Breast epithelium (tissue), 4 donors: ENCODE measurements at regions not wholly inside any gene's neighbourhood (a gene's known extent, or its start where the extent isn't known, plus 50 kb on each side); places are given as distances from the start of the nearest gene placed in this dataset.

ENCODE experiments used
- DNase-seq, 2 donors: peaks; one replicate each; pipeline ENCODE4 v3.0.0-alpha.2; 2019; ENCODE audit warnings: low spot score in 2 of 2
- H3K27ac ChIP-seq, 2 donors: fragments of 200-600 bp; sonication (generic) in 1 of 2; one replicate each; pipeline ENCODE4 v1.5.1; 2016 to 2019; ENCODE audit warnings: mild to moderate bottlenecking in 1 of 2
- H3K27me3 ChIP-seq, 2 donors: fragments of 200-600 bp; sonication (generic) in 1 of 2; one replicate each; pipeline versions ENCODE4 v1.5.1 to v1.6.0; 2017 to 2019; ENCODE audit warnings: control low read depth in 1 of 2, mild to moderate bottlenecking in 1 of 2
- H3K36me3 ChIP-seq: fragments of 200-600 bp; one replicate; pipeline ENCODE4 v1.5.1; 2019
- H3K4me1 ChIP-seq, 2 donors: fragments of 200-600 bp; sonication (generic); one replicate each; pipeline ENCODE4 v1.5.1; 2016 to 2019; ENCODE audit warnings: control low read depth in 1 of 2
- H3K4me3 ChIP-seq, 3 donors: fragments of 200-600 bp; sonication (generic); 1 replicate in 2 of 3; 2 replicates in 1 of 3; pipeline ENCODE4 v1.5.1; 2016 to 2019; ENCODE audit warnings: mild to moderate bottlenecking in 3 of 3, moderate library complexity in 2 of 3
- H3K9me3 ChIP-seq, 2 donors: fragments of 200-600 bp; sonication (generic) in 1 of 2; one replicate each; pipeline ENCODE4 v1.5.1; 2016 to 2019; ENCODE audit warnings: control low read depth in 1 of 2
- POLR2A ChIP-seq: fragments of 450-650 bp; IDR thresholded peaks from one replicate; pipeline ENCODE4 v1.6.1; 2016; ENCODE audit warnings: antibody characterized with exemption, mild to moderate bottlenecking, moderate library complexity
- POLR2AphosphoS5 ChIP-seq, 3 donors: sonication (generic); formaldehyde crosslinking; IDR thresholded peaks; one replicate each; pipeline ENCODE4 v1.6.1; 2017; ENCODE audit warnings: antibody characterized with exemption in 3 of 3
- intact Hi-C: fragments of 100-400 bp; cut with DNase I; formaldehyde crosslinking; loops from one replicate; pipeline ENCODE4 v1.15.1; 2023; ENCODE audit warnings: low total_unique reads
- TF ChIP-seq, protein P1 (sequence below), 3 donors: fragments of 450-650 bp; IDR thresholded peaks; one replicate each; pipeline ENCODE4 v1.5.1; 2016 to 2017; ENCODE audit warnings: antibody characterized with exemption in 3 of 3, mild to moderate bottlenecking in 3 of 3, moderate library complexity in 3 of 3

DNA sequence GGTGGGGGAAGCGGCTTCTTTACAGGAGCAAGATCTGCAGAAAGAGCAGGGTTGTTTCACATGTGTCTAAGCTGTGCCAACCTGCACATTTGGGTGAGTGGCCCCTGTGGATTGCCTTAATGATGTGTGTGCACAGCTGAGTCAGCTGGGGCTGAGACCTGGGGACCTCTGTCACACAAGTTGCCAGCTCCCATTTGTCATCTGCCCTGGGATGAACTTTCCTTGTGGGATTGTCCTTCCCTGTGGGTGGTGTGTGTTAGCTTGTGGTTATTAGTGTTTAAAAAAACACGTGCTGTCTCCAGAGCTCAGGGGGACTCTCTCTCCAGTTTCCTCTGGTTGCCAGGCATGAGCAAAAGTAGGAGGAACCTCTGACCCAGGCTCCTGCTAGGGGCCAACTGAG, 400.5 kb upstream of the CCL2 start:
- no peaks in the 10 kb centered on the region for H3K36me3 ChIP-seq
- intact Hi-C loops = no loop called here
- no peak overlapping the region for H3K4me3 ChIP-seq
- no peaks in the 10 kb centered on the region for H3K9me3 ChIP-seq
- no peak for TF ChIP-seq POLR2A
- TF ChIP-seq, protein P1, sequence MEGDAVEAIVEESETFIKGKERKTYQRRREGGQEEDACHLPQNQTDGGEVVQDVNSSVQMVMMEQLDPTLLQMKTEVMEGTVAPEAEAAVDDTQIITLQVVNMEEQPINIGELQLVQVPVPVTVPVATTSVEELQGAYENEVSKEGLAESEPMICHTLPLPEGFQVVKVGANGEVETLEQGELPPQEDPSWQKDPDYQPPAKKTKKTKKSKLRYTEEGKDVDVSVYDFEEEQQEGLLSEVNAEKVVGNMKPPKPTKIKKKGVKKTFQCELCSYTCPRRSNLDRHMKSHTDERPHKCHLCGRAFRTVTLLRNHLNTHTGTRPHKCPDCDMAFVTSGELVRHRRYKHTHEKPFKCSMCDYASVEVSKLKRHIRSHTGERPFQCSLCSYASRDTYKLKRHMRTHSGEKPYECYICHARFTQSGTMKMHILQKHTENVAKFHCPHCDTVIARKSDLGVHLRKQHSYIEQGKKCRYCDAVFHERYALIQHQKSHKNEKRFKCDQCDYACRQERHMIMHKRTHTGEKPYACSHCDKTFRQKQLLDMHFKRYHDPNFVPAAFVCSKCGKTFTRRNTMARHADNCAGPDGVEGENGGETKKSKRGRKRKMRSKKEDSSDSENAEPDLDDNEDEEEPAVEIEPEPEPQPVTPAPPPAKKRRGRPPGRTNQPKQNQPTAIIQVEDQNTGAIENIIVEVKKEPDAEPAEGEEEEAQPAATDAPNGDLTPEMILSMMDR (IDR thresholded peaks at IDR 0.05) = no peak
- TF ChIP-seq POLR2AphosphoS5 (IDR thresholded peaks at IDR 0.05) = no peak
- no peak overlapping the region for H3K27ac ChIP-seq
- no peaks in the 10 kb centered on the region for H3K4me1 ChIP-seq
- peaks cover 0 to 18% of the 10 kb centered on the region in 2 donors for H3K27me3 ChIP-seq
- no peak for DNase-seq

DNA sequence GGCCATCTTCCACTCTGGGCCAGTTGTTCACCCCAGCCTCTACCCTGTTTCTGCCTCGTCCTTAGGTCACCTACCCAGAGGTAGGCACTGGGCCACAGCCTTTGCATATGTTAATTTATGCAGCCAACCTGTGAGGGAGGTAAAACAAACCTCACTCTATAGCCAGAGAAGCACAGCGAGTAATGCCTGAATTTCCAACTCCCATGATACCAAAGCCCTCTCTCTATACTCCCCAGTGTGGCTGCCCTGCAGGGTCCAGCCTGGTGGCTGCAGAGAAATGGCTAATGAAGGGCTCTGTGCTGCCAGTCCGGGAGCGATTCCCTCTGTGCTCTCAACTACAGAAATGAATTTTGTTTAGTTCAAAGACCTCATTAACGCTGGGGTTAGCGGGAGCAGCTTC, 397.0 kb upstream of the CCL2 start:
- TF ChIP-seq POLR2A (no peak), POLR2AphosphoS5 (IDR thresholded peaks at IDR 0.05) (no peak)
- TF ChIP-seq, protein P1 (IDR thresholded peaks at IDR 0.05) = no peak
- H3K4me1 ChIP-seq = no peaks in the 10 kb centered on the region
- H3K36me3 ChIP-seq = no peaks in the 10 kb centered on the region
- H3K27ac ChIP-seq = no peak overlapping the region
- H3K4me3 ChIP-seq = no peak overlapping the region
- no peak for DNase-seq
- no peaks in the 10 kb centered on the region for H3K9me3 ChIP-seq
- H3K27me3 ChIP-seq = peaks cover 0 to 20% of the 10 kb centered on the region in 2 donors
- intact Hi-C loops = no loop called here

DNA sequence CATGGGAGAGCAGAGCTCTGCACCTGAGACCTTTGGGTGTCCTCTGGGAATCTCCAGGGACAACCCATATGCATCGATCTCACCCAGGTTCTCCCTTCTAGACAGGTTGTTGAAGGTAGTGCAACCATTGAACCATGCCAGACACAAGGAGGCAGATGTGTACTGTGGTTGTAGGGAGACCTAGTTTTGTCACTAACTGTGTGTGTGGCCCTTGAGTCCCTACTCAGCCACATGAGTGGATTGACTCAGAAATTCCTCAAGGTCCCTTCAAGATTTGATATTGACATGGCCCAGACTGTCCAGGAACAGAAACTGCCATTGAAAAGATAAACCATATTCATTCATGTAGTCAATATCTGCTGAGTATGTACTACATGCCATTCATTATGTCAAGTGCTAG, 396.4 kb upstream of the CCL2 start:
- Histone ChIP-seq H3K9me3 (no peaks in the 10 kb centered on the region), H3K4me3 (no peak overlapping the region), H3K27ac (no peak overlapping the region), H3K4me1 (no peaks in the 10 kb centered on the region), H3K27me3 (peaks cover 0 to 20% of the 10 kb centered on the region in 2 donors), H3K36me3 (no peaks in the 10 kb centered on the region)
- DNase-seq = no peak
- intact Hi-C loops = no loop called here
- TF ChIP-seq POLR2A (no peak), POLR2AphosphoS5 (IDR thresholded peaks at IDR 0.05) (no peak)
- TF ChIP-seq, protein P1 (IDR thresholded peaks at IDR 0.05) = no peak

DNA sequence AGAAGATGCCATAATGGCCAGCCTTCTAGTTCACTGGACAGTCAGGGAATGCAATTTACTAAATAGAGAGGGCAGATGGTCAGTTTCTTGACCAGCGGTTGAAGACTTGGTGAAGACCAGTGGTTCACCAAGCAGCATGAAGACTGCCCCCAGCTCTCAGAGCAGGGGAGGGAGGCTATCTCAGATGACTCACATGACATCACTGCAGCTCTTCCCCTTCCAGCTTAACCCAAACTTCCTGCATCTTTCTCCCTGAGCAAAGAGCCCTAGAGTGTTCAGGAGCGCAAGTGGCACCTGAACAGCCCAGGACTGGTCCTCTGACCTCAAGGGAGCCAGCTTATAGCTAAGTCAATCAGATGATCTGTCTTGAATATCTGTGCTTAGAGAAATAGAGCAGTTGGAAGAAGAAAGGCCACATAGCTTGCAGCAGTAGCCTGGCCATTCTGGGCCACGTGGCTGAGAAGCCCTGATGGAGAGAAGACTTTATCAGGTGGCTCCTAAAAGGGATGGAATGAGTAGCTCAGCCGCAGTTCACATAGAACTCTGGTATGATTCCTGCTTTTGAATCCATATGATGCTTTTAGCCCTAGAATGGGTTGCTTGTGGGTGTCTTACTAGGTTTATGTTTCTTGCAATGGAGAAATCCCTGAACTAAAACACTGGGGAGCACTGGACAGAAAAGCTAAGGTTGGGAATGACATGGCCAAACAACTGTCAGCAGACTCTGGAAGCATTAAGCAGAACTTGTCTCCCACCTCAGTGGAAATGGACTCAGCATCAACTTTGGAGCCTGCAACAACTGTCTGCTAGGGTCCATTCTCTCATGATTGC, 392.1 kb upstream of the CCL2 start:
- H3K4me3 ChIP-seq = no peak overlapping the region
- no peak for TF ChIP-seq POLR2A
- TF ChIP-seq, protein P1 (IDR thresholded peaks at IDR 0.05) = no peak
- no peak for TF ChIP-seq POLR2AphosphoS5 (IDR thresholded peaks at IDR 0.05)
- H3K4me1 ChIP-seq = no peaks in the 10 kb centered on the region
- no peaks in the 10 kb centered on the region for H3K9me3 ChIP-seq
- no peaks in the 10 kb centered on the region for H3K36me3 ChIP-seq
- intact Hi-C loops = no loop called here
- peaks cover 0 to 10% of the 10 kb centered on the region in 2 donors for H3K27me3 ChIP-seq
- no peak overlapping the region for H3K27ac ChIP-seq
- DNase-seq = no peak

DNA sequence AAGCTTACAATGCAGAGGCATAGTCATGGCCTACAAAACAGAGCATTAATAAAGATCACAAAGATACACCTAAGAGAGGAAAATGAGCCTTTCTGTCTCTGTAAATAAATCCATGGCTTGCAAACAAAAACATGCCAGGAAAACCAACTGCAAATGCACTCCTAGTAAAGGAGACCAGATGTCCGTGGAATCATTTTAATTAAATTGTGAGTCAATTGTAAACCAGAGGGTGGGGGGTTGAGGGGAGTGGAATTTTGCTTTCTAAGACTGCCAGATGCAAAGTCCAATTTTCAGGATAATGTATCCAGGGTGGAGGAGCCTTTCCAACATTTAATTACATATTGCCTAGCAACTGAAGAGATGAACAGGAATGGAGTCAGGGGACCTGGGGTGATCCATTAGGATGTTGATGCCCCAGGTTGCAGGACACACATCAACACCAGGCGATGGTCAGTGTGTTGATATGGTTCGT, 390.3 kb upstream of the CCL2 start:
- no peak for DNase-seq
- Histone ChIP-seq H3K36me3 (no peaks in the 10 kb centered on the region), H3K9me3 (no peaks in the 10 kb centered on the region), H3K4me1 (no peaks in the 10 kb centered on the region), H3K27me3 (peaks cover 0 to 3% of the 10 kb centered on the region in 2 donors), H3K4me3 (no peak overlapping the region), H3K27ac (no peak overlapping the region)
- intact Hi-C loops = no loop called here
- TF ChIP-seq, protein P1 (IDR thresholded peaks at IDR 0.05) = no peak
- TF ChIP-seq POLR2AphosphoS5 (IDR thresholded peaks at IDR 0.05) (no peak), POLR2A (no peak)
